Renal pelvis (tissue), 1 donor: ENCODE measurements at regions not wholly inside any gene's neighbourhood (a gene's known extent, or its start where the extent isn't known, plus 50 kb on each side); places are given as distances from the start of the nearest gene placed in this dataset.
"Not testable (repeated sequence)": the region's sequence is repeated elsewhere in the genome, so short reads cannot be mapped to it uniquely, and the experiment has no call there.

Source experiments
- DNase-seq: peaks from one replicate; pipeline ENCODE4 v3.0.0-alpha.2; 2013

GRCh38 chr4:184907810-184908209, 82.0 kb upstream of the ACSL1 start:
- DNase-seq, result no peak

GRCh38 chr4:184911310-184911709, 85.5 kb upstream of the ACSL1 start:
- no peak for DNase-seq

DNA sequence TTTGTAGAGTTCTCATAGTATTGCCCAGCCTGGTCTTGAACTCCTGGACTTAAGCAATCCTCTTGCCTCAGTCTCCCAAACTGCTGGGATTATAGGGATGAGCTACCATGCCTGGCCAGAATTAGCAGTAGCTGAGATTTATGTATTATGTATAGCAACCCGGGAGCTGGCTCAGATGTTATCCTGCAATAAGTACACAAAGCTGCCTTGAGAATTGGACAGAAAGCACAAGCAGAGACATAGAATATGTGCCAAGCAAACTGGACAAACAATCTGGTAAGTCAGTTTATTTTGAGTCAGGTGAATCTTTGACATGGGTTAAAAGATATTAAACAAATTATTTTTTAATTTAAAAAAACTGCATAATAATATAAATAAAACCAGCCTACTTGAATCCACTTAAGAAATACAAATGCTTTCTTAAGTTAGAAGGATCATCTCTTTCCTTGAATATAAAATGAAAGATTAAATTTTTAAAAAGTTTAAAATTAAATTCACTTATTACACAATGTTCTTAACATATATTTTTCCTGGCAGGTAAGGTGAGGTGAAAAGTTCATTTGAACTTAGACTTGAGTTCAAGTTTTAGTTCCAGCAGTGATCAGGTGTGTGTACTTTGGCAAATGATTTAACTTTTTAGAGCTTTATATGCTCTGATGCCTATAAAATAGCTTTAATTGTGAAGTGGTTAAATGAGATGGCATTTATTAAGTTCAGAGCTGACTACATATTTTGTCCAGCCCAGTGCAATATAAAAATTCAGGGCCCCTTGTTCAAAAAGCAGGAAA, 87.8 kb upstream of the ACSL1 start:
- no peak for DNase-seq

DNA sequence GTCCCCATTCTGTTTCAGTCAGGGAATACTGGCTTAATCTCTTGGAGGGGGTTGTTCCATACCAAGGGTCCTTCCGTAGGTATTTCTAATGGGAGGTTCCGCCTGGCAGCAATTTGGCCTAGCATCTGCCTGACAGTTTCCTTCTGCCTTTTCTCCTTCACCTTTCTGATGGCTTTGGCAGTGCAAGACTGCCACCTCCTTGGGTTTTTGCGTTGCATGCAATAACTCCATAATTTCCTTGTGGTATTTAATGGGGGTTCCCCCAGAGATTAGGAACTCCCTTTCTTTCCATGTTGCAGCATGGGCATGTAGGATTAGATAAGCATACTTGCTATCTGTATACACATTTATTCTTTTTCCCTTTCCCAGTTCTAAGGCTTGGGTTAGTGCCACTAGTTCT, 93.0 kb upstream of the ACSL1 start:
- DNase-seq, result not testable (repeated sequence)

DNA sequence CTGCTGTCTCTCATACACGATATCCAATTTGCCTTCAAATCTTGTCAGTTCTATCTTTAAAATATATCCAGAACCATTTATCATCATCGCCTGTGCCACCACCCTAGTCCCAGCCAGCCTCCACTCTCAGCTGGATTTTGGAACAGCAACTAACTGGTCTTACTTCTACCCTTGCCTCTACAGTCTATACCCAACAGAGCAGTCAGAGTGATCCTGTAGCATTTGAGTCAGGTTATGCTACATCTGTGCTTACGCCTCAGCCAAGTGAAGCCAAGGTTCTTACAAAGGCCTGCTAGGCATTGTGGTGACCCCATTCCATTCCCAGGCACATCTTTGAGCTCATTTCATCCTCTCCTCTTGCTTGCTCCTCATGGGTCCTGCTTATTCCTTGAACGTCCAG, 95.7 kb upstream of the ACSL1 start:
- no peak for DNase-seq

DNA sequence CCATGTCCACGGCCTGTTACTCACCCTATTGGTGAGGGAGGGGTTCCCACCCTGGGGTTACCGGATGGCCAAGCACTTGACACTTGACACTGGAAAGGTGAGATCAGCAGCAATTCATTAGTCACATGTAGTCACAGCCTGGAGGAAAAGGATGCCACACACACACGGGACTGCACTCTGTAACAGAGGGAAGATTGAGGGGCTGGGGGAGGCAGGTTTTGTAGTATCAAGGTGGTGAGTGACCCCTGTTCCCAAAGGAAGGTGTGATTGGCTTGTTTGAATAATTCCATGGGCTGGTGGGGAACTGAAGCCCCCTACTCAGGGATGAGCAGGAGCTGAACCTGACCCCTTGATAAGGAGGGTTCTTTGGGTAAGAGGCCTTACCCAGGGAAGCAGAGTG, 96.0 kb upstream of the HELT start:
- no peak for DNase-seq

DNA sequence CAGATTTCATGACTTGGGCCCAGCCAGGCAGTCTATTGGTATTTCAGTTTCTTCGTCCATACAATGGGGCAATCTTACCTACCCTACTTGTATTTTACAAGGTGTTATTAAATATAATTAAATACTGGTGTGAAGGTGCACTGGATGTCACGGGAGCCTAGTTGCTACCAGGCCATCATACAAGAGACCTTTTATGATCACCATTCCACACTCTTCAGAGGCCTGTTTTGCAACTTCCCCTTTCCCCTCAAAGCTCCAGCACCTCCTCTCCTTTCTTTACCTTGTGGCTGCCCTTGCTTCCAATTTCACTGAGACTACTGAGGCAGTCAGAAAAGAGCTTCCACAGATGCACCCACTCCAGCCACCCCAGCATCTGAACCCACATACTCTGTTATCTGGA, 93.8 kb upstream of the HELT start:
- no peak for DNase-seq

GRCh38 chr4:184929476-184929875, 88.8 kb upstream of the HELT start:
- DNase-seq, result no peak

- no peak for DNase-seq
These were observed 88.3 kb upstream of the HELT start for GRCh38 chr4:184930026-184930425.

- no peak for DNase-seq
These were observed 85.9 kb upstream of the HELT start for GRCh38 chr4:184932343-184932742.

GRCh38 chr4:184933311-184933710, 85.0 kb upstream of the HELT start:
- DNase-seq, result no peak

DNA sequence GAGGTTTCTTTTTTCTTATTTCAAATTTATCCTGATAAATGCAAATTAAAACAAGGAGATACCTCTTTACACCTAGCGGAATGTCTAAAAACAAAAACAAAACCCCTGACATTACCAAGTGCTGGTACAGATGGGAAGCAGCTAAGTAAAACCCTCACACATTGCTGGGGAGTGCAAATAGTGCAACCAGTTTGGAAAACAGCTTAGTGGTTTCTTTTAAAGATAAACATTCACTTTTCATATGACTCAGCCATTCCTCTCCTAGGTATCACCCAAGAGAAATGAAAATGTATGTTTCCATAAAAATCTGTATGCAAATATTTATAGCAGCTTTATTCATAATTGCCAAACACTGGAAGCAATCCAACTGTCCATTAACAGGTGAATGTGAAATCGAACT, 84.1 kb upstream of the HELT start:
- no peak for DNase-seq

- no peak for DNase-seq
These were observed 83.3 kb upstream of the HELT start for GRCh38 chr4:184934961-184935360.

DNA sequence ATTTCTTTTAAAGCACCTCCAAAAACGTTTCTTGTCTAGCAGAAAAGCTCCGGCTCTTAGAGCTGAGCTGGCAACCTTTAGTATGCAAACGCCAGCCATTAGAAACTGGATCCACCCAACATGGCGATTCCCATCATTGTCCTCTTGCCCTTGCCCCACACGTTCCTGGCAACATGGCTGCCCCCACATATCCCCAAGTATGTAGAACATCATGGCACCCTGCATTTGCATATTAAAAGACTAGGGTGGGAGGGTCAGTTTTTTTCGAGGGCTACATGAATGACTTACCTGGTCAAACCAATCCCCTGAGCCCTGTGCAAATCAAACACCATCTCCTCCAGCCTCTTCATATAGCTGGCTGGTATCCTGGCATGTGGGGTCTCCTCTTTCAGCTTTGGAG, 82.2 kb upstream of the HELT start:
- no peak for DNase-seq

GRCh38 chr4:184937030-184937710, 81.1 kb upstream of the HELT start:
- DNase-seq, result peak; percentile 42

- no peak for DNase-seq
These were observed 80.5 kb upstream of the HELT start for GRCh38 chr4:184937745-184938144.

DNA sequence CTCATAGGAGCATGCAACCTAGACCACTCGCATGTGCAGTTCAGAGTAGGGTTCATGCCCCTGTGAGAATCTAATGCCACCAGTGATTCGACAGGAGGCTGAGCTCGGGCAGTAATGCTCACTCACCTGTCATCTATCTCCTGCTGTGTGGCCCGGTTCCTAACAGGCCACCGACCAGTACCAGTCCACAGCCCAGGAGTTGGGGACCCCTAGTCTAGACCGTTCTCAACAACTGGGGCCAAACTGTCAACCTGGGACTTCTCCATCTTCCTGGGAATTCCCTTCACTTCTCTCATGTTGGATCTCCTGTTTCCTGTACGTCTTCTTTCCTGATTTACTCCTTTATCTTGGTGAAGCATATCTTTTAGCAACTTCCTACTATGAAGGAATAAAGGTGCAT, 79.4 kb upstream of the HELT start:
- DNase-seq, result no peak

- no peak for DNase-seq
These were observed 78.3 kb upstream of the HELT start for GRCh38 chr4:184939978-184940377.

- no peak for DNase-seq
These were observed 77.8 kb upstream of the HELT start for GRCh38 chr4:184940500-184940899.

DNA sequence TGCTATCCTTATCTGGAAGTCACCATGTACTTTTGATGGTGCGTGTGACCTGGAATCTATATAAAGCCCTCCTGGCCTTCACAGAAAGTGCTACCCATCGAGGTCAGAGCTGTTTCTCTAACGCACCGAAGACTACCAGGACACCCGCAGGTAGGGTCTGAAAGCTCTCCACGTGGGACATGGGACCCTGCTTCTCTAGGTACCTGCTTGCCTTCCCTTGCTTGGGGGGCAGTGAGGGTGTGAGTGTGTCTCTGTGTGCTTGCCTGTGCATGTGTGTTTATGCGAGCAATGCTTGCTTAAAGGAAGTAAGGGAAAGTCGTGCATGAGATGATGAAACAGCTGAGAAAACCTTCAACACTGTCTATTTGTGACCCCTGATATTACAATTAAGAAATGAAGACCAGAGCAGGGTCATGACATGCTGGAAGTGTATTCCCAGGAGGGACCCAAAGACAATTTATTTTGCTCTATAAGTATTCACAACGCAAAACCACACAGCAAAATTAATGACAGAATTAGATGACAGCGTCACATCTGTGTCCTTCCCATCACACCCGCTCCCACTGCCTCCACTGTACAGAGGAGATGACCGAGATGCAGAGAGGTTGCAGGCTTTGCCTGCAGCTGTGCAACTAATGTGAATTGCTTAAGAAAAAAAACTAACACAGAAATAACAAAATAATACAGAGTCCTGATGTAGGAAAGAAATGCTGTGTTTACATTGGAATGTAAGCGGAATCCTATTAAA, 76.4 kb upstream of the HELT start:
- DNase-seq, result no peak

DNA sequence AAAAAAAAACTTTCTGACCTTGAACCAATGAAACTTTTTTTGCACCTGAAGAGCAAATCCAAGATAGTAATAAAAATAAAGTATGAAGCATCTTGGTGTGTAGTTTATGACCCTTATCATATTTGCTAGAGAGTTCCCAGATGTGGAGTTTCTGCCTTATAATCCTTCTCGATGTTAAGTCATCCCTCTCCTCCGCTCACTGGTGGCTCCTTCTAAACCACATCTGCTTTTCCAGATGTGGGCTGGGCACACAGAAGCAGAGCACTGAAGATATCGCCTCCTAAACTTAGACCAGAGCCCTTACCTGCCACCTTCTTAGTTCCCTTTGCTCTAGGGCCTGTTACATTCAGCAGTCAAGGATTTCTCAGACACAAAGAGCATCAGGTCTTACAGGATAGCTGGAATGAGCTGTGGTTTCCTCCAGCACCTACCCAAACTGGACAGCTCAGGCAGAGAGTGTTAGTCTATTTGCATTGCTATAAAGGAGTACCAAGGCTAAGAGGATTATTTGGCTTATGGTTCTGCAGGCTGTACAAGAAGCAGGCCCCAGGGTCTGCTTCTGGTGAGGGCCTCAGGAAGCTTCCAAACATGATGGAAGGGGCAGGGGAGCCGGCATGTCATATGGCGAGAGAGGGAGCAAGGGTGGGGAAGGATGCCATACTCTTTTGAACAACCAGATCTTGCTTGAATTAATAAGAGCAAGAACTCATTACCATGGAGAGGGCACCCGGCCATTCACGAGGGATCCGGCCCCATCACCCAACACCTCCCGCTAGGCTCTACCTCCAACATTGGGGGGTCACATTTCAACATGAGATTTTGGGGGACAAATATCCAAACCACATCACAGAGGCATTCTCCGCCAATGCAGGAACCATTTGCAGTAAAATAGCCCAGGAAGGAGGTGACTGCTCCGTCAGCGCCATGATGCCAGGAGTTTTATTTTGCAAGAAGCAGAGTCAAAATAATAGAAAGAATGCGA, 75.6 kb upstream of the HELT start:
- no peak for DNase-seq

- DNase-seq, result no peak
These were observed 69.3 kb upstream of the HELT start for GRCh38 chr4:184949020-184949419.
